NCI-H510A treated with DMSO at 0.1 percent for 48 hours (cell line): ENCODE measurements at regions not wholly inside any gene's neighbourhood (a gene's known extent, or its start where the extent isn't known, plus 50 kb on each side); places are given as distances from the start of the nearest gene placed in this dataset.
A peak's percentile ranks its signal among the peaks of the same experiment; 100 is the strongest.
"Not testable (repeated sequence)": the region's sequence is repeated elsewhere in the genome, so short reads cannot be mapped to it uniquely, and the experiment has no call there.

Experiments used
- DNase-seq: peaks from one replicate; lab custom pipeline; 2025; lab: John Stamatoyannopoulos, UW

GRCh38 chr14:86072116-86072894 lies 542.4 kb downstream of the FLRT2 start:
- DNase-seq: no peak

- DNase-seq: no peak
Measured at GRCh38 chr14:86066651-86067050, 536.7 kb downstream of the FLRT2 start.

- no peak for DNase-seq
Measured at GRCh38 chr14:86065407-86065806, 535.5 kb downstream of the FLRT2 start.

- DNase-seq: not testable (repeated sequence)
Measured at GRCh38 chr14:86064595-86064994, 534.7 kb downstream of the FLRT2 start.

- peak; percentile 32 for DNase-seq
Measured at GRCh38 chr14:86057018-86057667, 527.2 kb downstream of the FLRT2 start.

GRCh38 chr14:86055512-86056075 lies 525.6 kb downstream of the FLRT2 start:
- DNase-seq: peak; percentile 43

- no peak for DNase-seq
Measured at GRCh38 chr14:86052868-86053267, 522.9 kb downstream of the FLRT2 start.

GRCh38 chr14:86050757-86051156 lies 520.8 kb downstream of the FLRT2 start:
- DNase-seq: no peak

GRCh38 chr14:86050072-86050683 lies 520.2 kb downstream of the FLRT2 start:
- no peak for DNase-seq

- no peak for DNase-seq
Measured at GRCh38 chr14:86039176-86039575, 509.2 kb downstream of the FLRT2 start.

GRCh38 chr14:86038387-86039042 lies 508.6 kb downstream of the FLRT2 start:
- DNase-seq: no peak

GRCh38 chr14:86035882-86036281 lies 505.9 kb downstream of the FLRT2 start:
- DNase-seq: no peak

GRCh38 chr14:86027990-86028389 lies 498.0 kb downstream of the FLRT2 start:
- DNase-seq: no peak

GRCh38 chr14:86027144-86027543 lies 497.2 kb downstream of the FLRT2 start:
- no peak for DNase-seq

GRCh38 chr14:86022031-86022629 lies 492.2 kb downstream of the FLRT2 start:
- no peak for DNase-seq

- DNase-seq: no peak
Measured at GRCh38 chr14:86020841-86021240, 490.9 kb downstream of the FLRT2 start.

- no peak for DNase-seq
Measured at GRCh38 chr14:86015941-86016340, 486.0 kb downstream of the FLRT2 start.

- DNase-seq: no peak
Measured at GRCh38 chr14:86015511-86015910, 485.6 kb downstream of the FLRT2 start.

- peak; percentile 59 for DNase-seq
Measured at GRCh38 chr14:86013641-86014040, 483.7 kb downstream of the FLRT2 start.

- no peak for DNase-seq
Measured at GRCh38 chr14:86012461-86012860, 482.5 kb downstream of the FLRT2 start.

- no peak for DNase-seq
Measured at GRCh38 chr14:86003998-86004397, 474.1 kb downstream of the FLRT2 start.

GRCh38 chr14:85996551-85996950 lies 466.6 kb downstream of the FLRT2 start:
- DNase-seq: no peak
